PC-9 (cell line): ENCODE measurements at regions not wholly inside any gene's neighbourhood (a gene's known extent, or its start where the extent isn't known, plus 50 kb on each side); places are given as distances from the start of the nearest gene placed in this dataset.

Experiments
- CTCF ChIP-seq: fragments of 200-600 bp; sonication (generic); conservative IDR thresholded peaks from 2 replicates; pipeline ENCODE4 v1.6.1; 2017; ENCODE audit warnings: mixed run types, antibody characterized with exemption, mild to moderate bottlenecking, moderate library complexity
- EZH2 ChIP-seq: fragments of 200-600 bp; sonication (generic); IDR thresholded peaks from 2 replicates; pipeline ENCODE4 v1.8.0; 2017; ENCODE audit warnings: antibody characterized with exemption, low read depth

DNA sequence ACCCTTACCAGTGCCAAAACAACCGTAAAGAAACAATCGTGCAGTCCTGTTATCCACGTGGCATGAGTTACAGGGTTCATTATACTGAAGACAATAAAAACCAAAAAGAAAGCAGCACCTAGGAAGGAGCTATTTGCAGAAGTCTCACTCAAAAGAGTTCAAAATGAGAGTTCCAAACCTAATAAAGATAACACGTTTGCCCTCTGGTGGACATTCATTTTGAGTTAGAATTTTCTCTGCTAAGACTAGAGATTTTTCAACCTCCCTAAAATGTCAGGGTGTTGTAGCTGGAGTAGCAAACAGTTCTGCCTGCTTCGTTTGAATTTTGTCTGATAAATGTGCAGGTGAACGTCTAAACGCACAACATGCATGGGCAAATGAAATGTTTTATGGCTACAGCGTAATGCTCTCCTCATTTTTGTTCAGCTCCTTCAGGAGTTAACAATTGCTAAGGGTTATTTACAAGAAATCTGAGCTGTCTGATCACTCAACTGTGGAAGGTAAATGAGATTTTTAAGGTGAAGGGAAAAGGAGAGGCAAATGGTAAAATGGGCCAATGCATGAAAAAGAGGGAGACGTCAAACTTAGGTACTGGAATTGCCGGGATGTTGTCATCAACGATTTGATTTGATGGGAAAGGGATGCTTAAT lies 1067.9 kb upstream of the EEF2KMT start:
- TF ChIP-seq CTCF (peak; percentile 35), EZH2 (no peak)
